ENCODE measurements at regions not wholly inside any gene's neighbourhood (a gene's known extent, or its start where the extent isn't known, plus 50 kb on each side); places are given as distances from the start of the nearest gene placed in this dataset.

GRCh38 chr15:66638377-66638776, 63.7 kb upstream of the SMAD6 start:
- TF ChIP-seq CTCF (IDR thresholded peaks at IDR 0.05; ENCODE audit: low read depth, low read length) (no peak), EZH2phosphoT487 (IDR thresholded peaks at IDR 0.05; ENCODE audit: low read depth) (no peak)

Data from OCI-LY3 (cell line).